K562 (cell line): ENCODE measurements at regions not wholly inside any gene's neighbourhood (a gene's known extent, or its start where the extent isn't known, plus 50 kb on each side); places are given as distances from the start of the nearest gene placed in this dataset.

ENCODE experiments used
- CBFB ChIP-seq: sonication (generic); formaldehyde crosslinking; IDR thresholded peaks from 2 replicates; pipeline ENCODE4 v1.4.0; 2020; ENCODE audit warnings: mild to moderate bottlenecking, missing genetic modification reagents
- GABPB2 ChIP-seq: fragments of 250-450 bp; sonication (Bioruptor Pico); conservative IDR thresholded peaks from 2 replicates; pipeline ENCODE4 v1.5.1; 2021; ENCODE audit warnings: mild to moderate bottlenecking
- HNRNPH1 ChIP-seq: fragments of 200-400 bp; formaldehyde crosslinking; optimal IDR thresholded peaks from 2 replicates; pipeline ENCODE3; 2017; ENCODE audit warnings: low read depth, mild to moderate bottlenecking, low read length, moderate library complexity
- HNRNPUL1 ChIP-seq: fragments of 200-400 bp; formaldehyde crosslinking; IDR thresholded peaks from 2 replicates; pipeline ENCODE4 v1.6.1; 2017; ENCODE audit warnings: low read length
- POLR2A ChIP-seq: fragments of 450-650 bp; conservative IDR thresholded peaks from 2 replicates; pipeline ENCODE4 v1.6.1; 2016
- TF ChIP-seq, protein P1 (sequence below), 3 experiments: IDR thresholded peaks in 2 of 3; conservative IDR thresholded peaks in 1 of 3; 2 replicates each; pipeline ENCODE4 v1.5.1; 2011 to 2012; ENCODE audit warnings: low read length in 3 of 3, mild to moderate bottlenecking in 3 of 3, control low read depth in 2 of 3, improper control_type of control experiment in 1 of 3, inconsistent platforms in 1 of 3, low read depth in 1 of 3, mixed read lengths in 1 of 3, moderate library complexity in 1 of 3; ENCODE audit not compliant: insufficient read depth in 2 of 3
- TF ChIP-seq, protein P2 (sequence below): fragments of 450-650 bp; formaldehyde crosslinking; IDR thresholded peaks from 2 replicates; pipeline ENCODE4 v1.4.0; 2020; ENCODE audit warnings: mild to moderate bottlenecking, mixed read lengths

DNA sequence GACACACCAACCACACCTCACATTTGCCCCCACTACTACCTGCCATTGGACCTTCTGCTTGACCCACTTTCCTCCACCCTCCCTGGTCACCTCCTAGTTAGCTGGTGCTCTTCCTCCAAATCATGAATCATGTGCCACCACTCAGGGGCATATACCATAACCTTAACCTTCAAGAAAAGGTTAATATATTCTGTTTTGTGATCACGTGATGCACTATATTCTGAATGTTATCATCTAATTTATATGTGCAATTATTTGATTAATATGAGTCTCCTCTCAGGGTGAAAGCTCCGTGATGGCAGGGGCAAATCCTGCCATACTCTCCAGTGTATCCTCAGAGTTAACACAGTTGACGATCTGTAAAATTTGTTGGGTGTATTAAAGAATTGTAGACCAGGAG lies 635.5 kb downstream of the XPNPEP1 start:
- no peak for TF ChIP-seq HNRNPUL1
- TF ChIP-seq, protein P1, sequence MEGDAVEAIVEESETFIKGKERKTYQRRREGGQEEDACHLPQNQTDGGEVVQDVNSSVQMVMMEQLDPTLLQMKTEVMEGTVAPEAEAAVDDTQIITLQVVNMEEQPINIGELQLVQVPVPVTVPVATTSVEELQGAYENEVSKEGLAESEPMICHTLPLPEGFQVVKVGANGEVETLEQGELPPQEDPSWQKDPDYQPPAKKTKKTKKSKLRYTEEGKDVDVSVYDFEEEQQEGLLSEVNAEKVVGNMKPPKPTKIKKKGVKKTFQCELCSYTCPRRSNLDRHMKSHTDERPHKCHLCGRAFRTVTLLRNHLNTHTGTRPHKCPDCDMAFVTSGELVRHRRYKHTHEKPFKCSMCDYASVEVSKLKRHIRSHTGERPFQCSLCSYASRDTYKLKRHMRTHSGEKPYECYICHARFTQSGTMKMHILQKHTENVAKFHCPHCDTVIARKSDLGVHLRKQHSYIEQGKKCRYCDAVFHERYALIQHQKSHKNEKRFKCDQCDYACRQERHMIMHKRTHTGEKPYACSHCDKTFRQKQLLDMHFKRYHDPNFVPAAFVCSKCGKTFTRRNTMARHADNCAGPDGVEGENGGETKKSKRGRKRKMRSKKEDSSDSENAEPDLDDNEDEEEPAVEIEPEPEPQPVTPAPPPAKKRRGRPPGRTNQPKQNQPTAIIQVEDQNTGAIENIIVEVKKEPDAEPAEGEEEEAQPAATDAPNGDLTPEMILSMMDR (IDR thresholded peaks at IDR 0.05 in 2 of 3, conservative IDR thresholded peaks at IDR 0.05 in 1 of 3; ENCODE audit: insufficient read depth in 2 of 3, low read depth in 1 of 3, low read length in 3 of 3), result no peak
- no peak for TF ChIP-seq POLR2A
- no peak for TF ChIP-seq CBFB (CRISPR knock-in tag)
- TF ChIP-seq, protein P2, sequence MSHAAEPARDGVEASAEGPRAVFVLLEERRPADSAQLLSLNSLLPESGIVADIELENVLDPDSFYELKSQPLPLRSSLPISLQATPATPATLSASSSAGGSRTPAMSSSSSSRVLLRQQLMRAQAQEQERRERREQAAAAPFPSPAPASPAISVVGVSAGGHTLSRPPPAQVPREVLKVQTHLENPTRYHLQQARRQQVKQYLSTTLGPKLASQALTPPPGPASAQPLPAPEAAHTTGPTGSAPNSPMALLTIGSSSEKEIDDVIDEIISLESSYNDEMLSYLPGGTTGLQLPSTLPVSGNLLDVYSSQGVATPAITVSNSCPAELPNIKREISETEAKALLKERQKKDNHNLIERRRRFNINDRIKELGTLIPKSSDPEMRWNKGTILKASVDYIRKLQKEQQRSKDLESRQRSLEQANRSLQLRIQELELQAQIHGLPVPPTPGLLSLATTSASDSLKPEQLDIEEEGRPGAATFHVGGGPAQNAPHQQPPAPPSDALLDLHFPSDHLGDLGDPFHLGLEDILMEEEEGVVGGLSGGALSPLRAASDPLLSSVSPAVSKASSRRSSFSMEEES (CRISPR knock-in tag), result peak; percentile 63
- TF ChIP-seq HNRNPH1, result no peak
- TF ChIP-seq GABPB2 (CRISPR knock-in tag), result no peak
